ENCODE measurements at regions not wholly inside any gene's neighbourhood (a gene's known extent, or its start where the extent isn't known, plus 50 kb on each side); places are given as distances from the start of the nearest gene placed in this dataset.

GRCh38 chr21:14688936-14689335 lies 142.8 kb upstream of the SAMSN1 start:
- TF ChIP-seq, protein P1, sequence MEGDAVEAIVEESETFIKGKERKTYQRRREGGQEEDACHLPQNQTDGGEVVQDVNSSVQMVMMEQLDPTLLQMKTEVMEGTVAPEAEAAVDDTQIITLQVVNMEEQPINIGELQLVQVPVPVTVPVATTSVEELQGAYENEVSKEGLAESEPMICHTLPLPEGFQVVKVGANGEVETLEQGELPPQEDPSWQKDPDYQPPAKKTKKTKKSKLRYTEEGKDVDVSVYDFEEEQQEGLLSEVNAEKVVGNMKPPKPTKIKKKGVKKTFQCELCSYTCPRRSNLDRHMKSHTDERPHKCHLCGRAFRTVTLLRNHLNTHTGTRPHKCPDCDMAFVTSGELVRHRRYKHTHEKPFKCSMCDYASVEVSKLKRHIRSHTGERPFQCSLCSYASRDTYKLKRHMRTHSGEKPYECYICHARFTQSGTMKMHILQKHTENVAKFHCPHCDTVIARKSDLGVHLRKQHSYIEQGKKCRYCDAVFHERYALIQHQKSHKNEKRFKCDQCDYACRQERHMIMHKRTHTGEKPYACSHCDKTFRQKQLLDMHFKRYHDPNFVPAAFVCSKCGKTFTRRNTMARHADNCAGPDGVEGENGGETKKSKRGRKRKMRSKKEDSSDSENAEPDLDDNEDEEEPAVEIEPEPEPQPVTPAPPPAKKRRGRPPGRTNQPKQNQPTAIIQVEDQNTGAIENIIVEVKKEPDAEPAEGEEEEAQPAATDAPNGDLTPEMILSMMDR (IDR thresholded peaks at IDR 0.05; ENCODE audit: low read depth, low read length, poor library complexity, severe bottlenecking), result no peak
- TF ChIP-seq EZH2phosphoT487 (IDR thresholded peaks at IDR 0.05; ENCODE audit: borderline replicate concordance, low read length), result no peak
